Tibial nerve (tissue), 4 donors: ENCODE measurements at regions not wholly inside any gene's neighbourhood (a gene's known extent, or its start where the extent isn't known, plus 50 kb on each side); places are given as distances from the start of the nearest gene placed in this dataset.

ENCODE experiments used
- CTCF ChIP-seq, 5 experiments: fragments of 200-600 bp in 3 of 5; fragments of 450-650 bp in 2 of 5; sonication (generic) in 3 of 5; IDR thresholded peaks; one replicate each; pipeline ENCODE4 v1.5.1; 2016 to 2019; ENCODE audit warnings: antibody characterized with exemption in 5 of 5, mild to moderate bottlenecking in 3 of 5, moderate library complexity in 2 of 5
- EP300 ChIP-seq, 2 donors: sonication (generic); formaldehyde crosslinking; IDR thresholded peaks; one replicate each; pipeline ENCODE4 v1.6.1; 2017; ENCODE audit warnings: antibody characterized with exemption in 2 of 2, mild to moderate bottlenecking in 1 of 2

DNA sequence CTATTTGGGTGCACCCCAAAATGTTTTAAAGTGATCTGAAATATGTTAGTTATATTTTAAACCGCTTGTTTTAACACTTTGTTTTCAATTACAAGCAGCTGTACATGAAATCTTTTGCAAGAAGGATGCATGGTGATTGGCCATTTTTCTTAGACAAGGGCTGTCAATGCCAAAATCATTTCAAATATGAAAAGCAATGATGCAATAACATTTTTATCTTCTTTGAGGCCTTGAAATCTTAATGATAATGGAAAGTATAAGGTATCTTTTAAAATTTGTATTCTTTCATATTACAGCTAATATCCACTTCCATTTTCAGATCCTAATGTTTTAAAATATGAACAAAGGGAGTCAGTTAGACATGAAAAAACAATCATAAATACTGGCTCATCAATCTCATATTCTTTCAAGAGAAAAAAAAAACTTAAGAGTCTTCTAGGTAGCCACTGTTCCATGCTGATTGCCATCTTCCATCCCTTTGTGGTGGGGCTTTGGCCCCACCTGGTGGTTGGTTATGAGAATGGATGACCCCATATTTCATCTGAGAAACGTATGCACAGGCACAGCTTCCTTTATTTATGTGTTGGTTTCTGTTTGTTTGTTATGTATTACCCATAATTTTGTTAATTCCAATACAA is 330.3 kb upstream of the MIR17HG start:
- TF ChIP-seq CTCF (IDR thresholded peaks at IDR 0.05), result peak; percentile 39 to 69 (median 44)
- TF ChIP-seq EP300 (IDR thresholded peaks at IDR 0.05), result no peak
